ENCODE measurements at regions not wholly inside any gene's neighbourhood (a gene's known extent, or its start where the extent isn't known, plus 50 kb on each side); places are given as distances from the start of the nearest gene placed in this dataset.

GRCh38 chr5:103480246-103480645 lies 82.3 kb downstream of the NUDT12 start:
- Histone ChIP-seq H4K91ac (ENCODE audit: low read depth, low read length, poor library complexity) (no peak overlapping the region), H2BK12ac (ENCODE audit: low read length) (no peak overlapping the region), H3K27ac (replicated peaks; ENCODE audit: low read length) (no peak overlapping the region), H3K9me3 (replicated peaks in 1 of 2; ENCODE audit: control insufficient read depth in 2 of 2, insufficient read depth in 1 of 2, low read depth in 1 of 2, low read length in 2 of 2) (no peaks in the 10 kb centered on the region), H2BK5ac (ENCODE audit: low read length) (no peak overlapping the region), H3K4ac (ENCODE audit: low read length) (no peak overlapping the region), H3K79me1 (ENCODE audit: low read depth, low read length) (no peaks in the 10 kb centered on the region), H3K18ac (ENCODE audit: low read length) (no peak overlapping the region), H3K9ac (ENCODE audit: low read depth, low read length, poor library complexity) (no peak overlapping the region), H3K23ac (ENCODE audit: low read depth, low read length, poor library complexity) (no peak overlapping the region), H4K8ac (ENCODE audit: low read depth, low read length) (no peak overlapping the region), H3K4me1 (ENCODE audit: control insufficient read depth in 2 of 2, insufficient read depth in 1 of 2, low read depth in 1 of 2, low read length in 2 of 2) (peaks cover 2 to 4% of the 10 kb centered on the region in 2 donors), H2BK120ac (ENCODE audit: low read depth, low read length) (no peak overlapping the region), H2AFZ (ENCODE audit: low read length) (no peak overlapping the region), H3K36me3 (replicated peaks in 1 of 2; ENCODE audit: control insufficient read depth in 2 of 2, insufficient read depth in 2 of 2, low read length in 2 of 2) (no peaks in the 10 kb centered on the region), H3K4me2 (ENCODE audit: insufficient read depth, low read length, poor library complexity, severe bottlenecking) (no peak overlapping the region), H2BK15ac (ENCODE audit: low read length) (no peak overlapping the region), H2AK5ac (ENCODE audit: low read depth, low read length) (no peak overlapping the region), H3K27me3 (ENCODE audit: control insufficient read depth in 3 of 3, insufficient read depth in 3 of 3, low read depth in 1 of 3, low read length in 3 of 3) (no peaks in the 10 kb centered on the region), H3K4me3 (ENCODE audit: low read length in 2 of 2) (no peak overlapping the region), H3K14ac (ENCODE audit: low read length) (no peak overlapping the region)
- WGBS, 2 donors (ENCODE audit: extremely low coverage in 2 of 2, insufficient read length in 2 of 2, insufficient replicate concordance in 1 of 2): no CpG with 5 or more reads among the region's 3 CpGs
- DNase-seq (ENCODE audit: low spot score): no peak

GRCh38 chr5:103477678-103478077 lies 84.9 kb downstream of the NUDT12 start:
- no CpG with 5 or more reads among the region's 1 CpG for WGBS, 2 donors (ENCODE audit: extremely low coverage in 2 of 2, insufficient read length in 2 of 2, insufficient replicate concordance in 1 of 2)
- Histone ChIP-seq H2BK5ac (ENCODE audit: low read length) (no peak overlapping the region), H4K91ac (ENCODE audit: low read depth, low read length, poor library complexity) (no peak overlapping the region), H3K4ac (ENCODE audit: low read length) (no peak overlapping the region), H4K8ac (ENCODE audit: low read depth, low read length) (no peak overlapping the region), H3K79me1 (ENCODE audit: low read depth, low read length) (no peaks in the 10 kb centered on the region), H3K23ac (ENCODE audit: low read depth, low read length, poor library complexity) (no peak overlapping the region), H3K4me3 (ENCODE audit: low read length in 2 of 2) (no peak overlapping the region), H3K27me3 (ENCODE audit: control insufficient read depth in 3 of 3, insufficient read depth in 3 of 3, low read depth in 1 of 3, low read length in 3 of 3) (no peaks in the 10 kb centered on the region), H2AFZ (ENCODE audit: low read length) (no peak overlapping the region), H3K14ac (ENCODE audit: low read length) (no peak overlapping the region), H3K9ac (ENCODE audit: low read depth, low read length, poor library complexity) (no peak overlapping the region), H3K36me3 (replicated peaks in 1 of 2; ENCODE audit: control insufficient read depth in 2 of 2, insufficient read depth in 2 of 2, low read length in 2 of 2) (no peaks in the 10 kb centered on the region), H2BK120ac (ENCODE audit: low read depth, low read length) (no peak overlapping the region), H3K27ac (replicated peaks; ENCODE audit: low read length) (no peak overlapping the region), H2BK12ac (ENCODE audit: low read length) (no peak overlapping the region), H3K18ac (ENCODE audit: low read length) (no peak overlapping the region), H2AK5ac (ENCODE audit: low read depth, low read length) (no peak overlapping the region), H3K9me3 (replicated peaks in 1 of 2; ENCODE audit: control insufficient read depth in 2 of 2, insufficient read depth in 1 of 2, low read depth in 1 of 2, low read length in 2 of 2) (no peaks in the 10 kb centered on the region), H3K4me2 (ENCODE audit: insufficient read depth, low read length, poor library complexity, severe bottlenecking) (no peak overlapping the region), H2BK15ac (ENCODE audit: low read length) (no peak overlapping the region), H3K4me1 (ENCODE audit: control insufficient read depth in 2 of 2, insufficient read depth in 1 of 2, low read depth in 1 of 2, low read length in 2 of 2) (peaks cover 2 to 4% of the 10 kb centered on the region in 2 donors)
- no peak for DNase-seq (ENCODE audit: low spot score)

GRCh38 chr5:103476811-103477210 lies 85.8 kb downstream of the NUDT12 start:
- Histone ChIP-seq H4K91ac (ENCODE audit: low read depth, low read length, poor library complexity) (no peak overlapping the region), H3K79me1 (ENCODE audit: low read depth, low read length) (no peaks in the 10 kb centered on the region), H3K9me3 (replicated peaks in 1 of 2; ENCODE audit: control insufficient read depth in 2 of 2, insufficient read depth in 1 of 2, low read depth in 1 of 2, low read length in 2 of 2) (no peaks in the 10 kb centered on the region), H3K4me2 (ENCODE audit: insufficient read depth, low read length, poor library complexity, severe bottlenecking) (no peak overlapping the region), H3K4ac (ENCODE audit: low read length) (no peak overlapping the region), H3K27me3 (ENCODE audit: control insufficient read depth in 3 of 3, insufficient read depth in 3 of 3, low read depth in 1 of 3, low read length in 3 of 3) (no peaks in the 10 kb centered on the region), H3K14ac (ENCODE audit: low read length) (no peak overlapping the region), H3K36me3 (replicated peaks in 1 of 2; ENCODE audit: control insufficient read depth in 2 of 2, insufficient read depth in 2 of 2, low read length in 2 of 2) (no peaks in the 10 kb centered on the region), H2BK12ac (ENCODE audit: low read length) (no peak overlapping the region), H3K27ac (replicated peaks; ENCODE audit: low read length) (no peak overlapping the region), H2AK5ac (ENCODE audit: low read depth, low read length) (no peak overlapping the region), H3K4me1 (ENCODE audit: control insufficient read depth in 2 of 2, insufficient read depth in 1 of 2, low read depth in 1 of 2, low read length in 2 of 2) (peaks cover 2 to 4% of the 10 kb centered on the region in 2 donors), H2AFZ (ENCODE audit: low read length) (peak overlapping the region; percentile 65), H3K4me3 (ENCODE audit: low read length in 2 of 2) (no peak overlapping the region), H3K18ac (ENCODE audit: low read length) (no peak overlapping the region), H2BK5ac (ENCODE audit: low read length) (no peak overlapping the region), H2BK15ac (ENCODE audit: low read length) (no peak overlapping the region), H2BK120ac (ENCODE audit: low read depth, low read length) (no peak overlapping the region), H3K9ac (ENCODE audit: low read depth, low read length, poor library complexity) (no peak overlapping the region), H3K23ac (ENCODE audit: low read depth, low read length, poor library complexity) (no peak overlapping the region), H4K8ac (ENCODE audit: low read depth, low read length) (no peak overlapping the region)
- DNase-seq (ENCODE audit: low spot score): no peak
- WGBS, 2 donors (ENCODE audit: extremely low coverage in 2 of 2, insufficient read length in 2 of 2, insufficient replicate concordance in 1 of 2): no CpG with 5 or more reads among the region's 5 CpGs

- Histone ChIP-seq H3K4me2 (ENCODE audit: insufficient read depth, low read length, poor library complexity, severe bottlenecking) (no peak overlapping the region), H3K4me3 (ENCODE audit: low read length in 2 of 2) (no peak overlapping the region), H3K9me3 (replicated peaks in 1 of 2; ENCODE audit: control insufficient read depth in 2 of 2, insufficient read depth in 1 of 2, low read depth in 1 of 2, low read length in 2 of 2) (no peaks in the 10 kb centered on the region), H3K36me3 (replicated peaks in 1 of 2; ENCODE audit: control insufficient read depth in 2 of 2, insufficient read depth in 2 of 2, low read length in 2 of 2) (no peaks in the 10 kb centered on the region), H3K23ac (ENCODE audit: low read depth, low read length, poor library complexity) (no peak overlapping the region), H4K8ac (ENCODE audit: low read depth, low read length) (no peak overlapping the region), H3K4me1 (ENCODE audit: control insufficient read depth in 2 of 2, insufficient read depth in 1 of 2, low read depth in 1 of 2, low read length in 2 of 2) (peaks cover 2 to 4% of the 10 kb centered on the region in 2 donors), H3K27ac (replicated peaks; ENCODE audit: low read length) (no peak overlapping the region), H2AFZ (ENCODE audit: low read length) (peak overlapping the region; percentile 64), H2AK5ac (ENCODE audit: low read depth, low read length) (no peak overlapping the region), H2BK5ac (ENCODE audit: low read length) (no peak overlapping the region), H2BK12ac (ENCODE audit: low read length) (no peak overlapping the region), H2BK120ac (ENCODE audit: low read depth, low read length) (no peak overlapping the region), H2BK15ac (ENCODE audit: low read length) (no peak overlapping the region), H3K79me1 (ENCODE audit: low read depth, low read length) (no peaks in the 10 kb centered on the region), H4K91ac (ENCODE audit: low read depth, low read length, poor library complexity) (no peak overlapping the region), H3K27me3 (ENCODE audit: control insufficient read depth in 3 of 3, insufficient read depth in 3 of 3, low read depth in 1 of 3, low read length in 3 of 3) (no peaks in the 10 kb centered on the region), H3K4ac (ENCODE audit: low read length) (no peak overlapping the region), H3K9ac (ENCODE audit: low read depth, low read length, poor library complexity) (no peak overlapping the region), H3K18ac (ENCODE audit: low read length) (no peak overlapping the region), H3K14ac (ENCODE audit: low read length) (no peak overlapping the region)
- WGBS, 2 donors (ENCODE audit: extremely low coverage in 2 of 2, insufficient read length in 2 of 2, insufficient replicate concordance in 1 of 2): no CpG with 5 or more reads among the region's 4 CpGs
- DNase-seq (ENCODE audit: low spot score): peak; percentile 24
Measured at GRCh38 chr5:103475629-103476240, 86.9 kb downstream of the NUDT12 start.

All from neuronal stem cell (in vitro differentiated cells).